ENCODE measurements at regions not wholly inside any gene's neighbourhood (a gene's known extent, or its start where the extent isn't known, plus 50 kb on each side); places are given as distances from the start of the nearest gene placed in this dataset.

- Histone ChIP-seq H4K91ac (ENCODE audit: insufficient read length, low read depth, low read length) (no peak overlapping the region), H3K56ac (ENCODE audit: insufficient read length, low read depth, low read length) (no peak overlapping the region)
Observed at GRCh38 chr18:72648079-72648478, 103.9 kb upstream of the CBLN2 start.

More at GRCh38 chr18:72648079-72648478, 103.9 kb upstream of the CBLN2 start:
- Mint-ChIP-seq H3K27ac (no peak overlapping the region), H3K4me3 (no peak overlapping the region), H3K4me1 (no peaks in the 10 kb centered on the region; a peak in 2 of 4 replicates), H3K36me3 (ENCODE audit: insufficient read depth in 1 of 3, low read depth in 3 of 3) (no peaks in the 10 kb centered on the region), H3K27me3 (ENCODE audit: low read depth) (peaks cover 4% of the 10 kb centered on the region), H3K9me3 (no peaks in the 10 kb centered on the region)
- Histone ChIP-seq H3K4me2 (ENCODE audit: insufficient read depth, insufficient read length, low read length) (no peak overlapping the region), H2BK5ac (ENCODE audit: insufficient read length, low read length) (no peak overlapping the region), H3K23ac (ENCODE audit: insufficient read length, low read depth, low read length) (no peak overlapping the region), H3K27me3 (ENCODE audit: insufficient read depth, low read length) (no peaks in the 10 kb centered on the region), H3K9me3 (ENCODE audit: control insufficient read depth, low read depth, low read length) (no peaks in the 10 kb centered on the region), H2BK120ac (ENCODE audit: low read depth, low read length, poor library complexity, severe bottlenecking) (no peak overlapping the region), H3K23me2 (ENCODE audit: insufficient read length, low read depth, low read length, poor library complexity, severe bottlenecking) (no peaks in the 10 kb centered on the region), H3K14ac (ENCODE audit: insufficient read depth, low read length) (no peak overlapping the region), H3K4ac (ENCODE audit: low read depth, low read length) (no peak overlapping the region), H3K27ac (ENCODE audit: insufficient read length, low read depth, low read length) (no peak overlapping the region), H3K18ac (ENCODE audit: insufficient read length, low read depth, low read length) (no peak overlapping the region), H2BK15ac (ENCODE audit: low read depth, low read length) (no peak overlapping the region), H4K5ac (ENCODE audit: insufficient read length, low read depth, low read length) (no peak overlapping the region), H3K79me1 (ENCODE audit: insufficient read depth, low read depth, low read length, poor library complexity, severe bottlenecking) (no peaks in the 10 kb centered on the region), H2AK5ac (ENCODE audit: insufficient read length, low read length) (no peak overlapping the region), H2AFZ (ENCODE audit: low read length) (no peak overlapping the region), H2BK20ac (ENCODE audit: low read depth, low read length, poor library complexity, severe bottlenecking) (no peak overlapping the region), H4K8ac (replicated peaks; ENCODE audit: insufficient read length, low read depth, low read length) (no peak overlapping the region), H3T11ph (ENCODE audit: low read length) (no peak overlapping the region), H3K4me1 (ENCODE audit: insufficient read depth, low read length) (no peaks in the 10 kb centered on the region), H3K79me2 (ENCODE audit: insufficient read depth, low read length) (no peaks in the 10 kb centered on the region), H3K9ac (ENCODE audit: extremely low read depth, insufficient read length, low read length) (no peak overlapping the region), H2BK12ac (ENCODE audit: insufficient read length, low read depth, low read length) (no peak overlapping the region), H4K20me1 (ENCODE audit: control insufficient read depth, insufficient read depth, insufficient read length) (no peaks in the 10 kb centered on the region)
- no CpG with 5 or more reads among the region's 3 CpGs for WGBS (ENCODE audit: extremely low coverage, insufficient read length, low lambda C conversion rate)
- no peak for DNase-seq
- TF ChIP-seq CTCF (conservative IDR thresholded peaks at IDR 0.05), result no peak
